HepG2 (cell line): ENCODE measurements at regions not wholly inside any gene's neighbourhood (a gene's known extent, or its start where the extent isn't known, plus 50 kb on each side); places are given as distances from the start of the nearest gene placed in this dataset.

ENCODE experiments used
- ATAC-seq: fragments of 200-7000 bp; cut with Tn5 transposase; 3 replicates; pipeline ENCODE4 v1.9.1; 2020; ENCODE audit warnings: mild to moderate bottlenecking, moderate library complexity
- BruUV-seq: library from RNA; stranded (reverse); fragments of 400-500 nt; replicated peaks from 2 replicates; lab custom pipeline; 2021; lab: Mats Ljungman, UMichigan
- CTCF ChIA-PET: fragments of 300-600 bp; formaldehyde crosslinking; extraction: SDS; loops from one replicate; lab custom pipeline; 2021; ENCODE audit warnings: low total read pairs, inconsistent platforms, low intra/inter-chr PET ratio; lab: Yijun Ruan, JAX
- POLR2A ChIA-PET: fragments of 350-600 bp; sonication (Branson Sonifier 250); formaldehyde crosslinking; loops from one replicate; lab custom pipeline; 2020; ENCODE audit warnings: antibody characterized with exemption, inconsistent platforms; lab: Yijun Ruan, JAX
- DNase-seq: peaks from one replicate; pipeline ENCODE4 v3.0.0-alpha.2; 2015; ENCODE audit warnings: low spot score
- FAIRE-seq: peaks from 3 replicates; lab custom pipeline; 2011; peaks lifted over from hg19 to GRCh38; lab: Jason Lieb, UNC
- H2AFZ ChIP-seq: one replicate; pipeline ENCODE4 v1.6.1; 2011; ENCODE audit warnings: low read length, inconsistent platforms
- H3K27ac ChIP-seq: fragments of 300-600 bp; 3 replicates; pipeline ENCODE4 v1.8.0; 2011; ENCODE audit warnings: mixed run types, mild to moderate bottlenecking, mixed read lengths, low read length, inconsistent platforms; ENCODE audit not compliant: insufficient read depth; ENCODE audit errors: extremely low read length
- H3K27me3 ChIP-seq, 2 experiments: fragments of 200-600 bp in 1 of 2; 2 replicates in 1 of 2; 3 replicates in 1 of 2; pipeline versions ENCODE4 v1.6.0 to v1.8.0; 2011; ENCODE audit warnings: low read length in 2 of 2, mild to moderate bottlenecking in 2 of 2, moderate library complexity in 2 of 2, inconsistent platforms in 1 of 2; ENCODE audit not compliant: insufficient read depth in 2 of 2, control insufficient read depth in 1 of 2
- H3K36me3 ChIP-seq, 2 experiments: fragments of 200-600 bp in 1 of 2; replicated peaks in 1 of 2; 2 replicates in 1 of 2; 3 replicates in 1 of 2; pipeline versions ENCODE4 v1.5.1 to v1.8.0; 2011; ENCODE audit warnings: low read length in 2 of 2, inconsistent platforms in 1 of 2; ENCODE audit not compliant: insufficient read depth in 2 of 2, control insufficient read depth in 1 of 2
- H3K4me1 ChIP-seq: 2 replicates; pipeline ENCODE4 v1.5.1; 2012; ENCODE audit warnings: low read length, inconsistent platforms; ENCODE audit not compliant: insufficient read depth
- H3K4me2 ChIP-seq: 2 replicates; pipeline ENCODE4 v1.6.0; 2011; ENCODE audit warnings: low read depth, low read length, inconsistent platforms
- H3K4me3 ChIP-seq, 3 experiments: fragments of 200-600 bp in 1 of 3; sonication (generic), shearing (Covaris generic) in 1 of 3; replicated peaks in 1 of 3; 2 replicates each; pipeline ENCODE4 v1.5.1; 2011 to 2016; ENCODE audit warnings: low read length in 3 of 3, inconsistent platforms in 2 of 3, low read depth in 2 of 3, mild to moderate bottlenecking in 2 of 3, control low read depth in 1 of 3, mixed read lengths in 1 of 3; ENCODE audit not compliant: insufficient read depth in 1 of 3
- H3K79me2 ChIP-seq: one replicate; pipeline ENCODE4 v1.6.1; 2011; ENCODE audit warnings: low read length, inconsistent platforms; ENCODE audit not compliant: insufficient read depth
- H3K9ac ChIP-seq: 2 replicates; pipeline ENCODE4 v1.6.0; 2011; ENCODE audit warnings: mild to moderate bottlenecking, low read depth, low read length, inconsistent platforms; ENCODE audit not compliant: insufficient read depth
- H3K9me3 ChIP-seq: 2 replicates; pipeline ENCODE4 v1.5.1; 2012; ENCODE audit warnings: mild to moderate bottlenecking, low read length
- H4K20me1 ChIP-seq: 2 replicates; pipeline ENCODE4 v1.6.0; 2011; ENCODE audit warnings: inconsistent platforms, mild to moderate bottlenecking, low read length, moderate library complexity; ENCODE audit not compliant: insufficient read depth
- CEBPZ ChIP-seq: IDR thresholded peaks from 2 replicates; pipeline ENCODE4 v1.6.1; 2012; ENCODE audit warnings: low read length, improper control_type of control experiment
- ELK4 ChIP-seq: sonication (generic); formaldehyde crosslinking; IDR thresholded peaks from 2 replicates; pipeline ENCODE4 v1.9.0; 2021; ENCODE audit warnings: missing genetic modification reagents, borderline replicate concordance
- HES4 ChIP-seq: sonication (generic); formaldehyde crosslinking; IDR thresholded peaks from 2 replicates; pipeline ENCODE4 v1.9.0; 2021; ENCODE audit warnings: mild to moderate bottlenecking, missing genetic modification reagents, borderline replicate concordance
- MXD4 ChIP-seq: IDR thresholded peaks from 2 replicates; pipeline ENCODE4 v1.6.1; 2016; ENCODE audit warnings: mild to moderate bottlenecking, missing biosample characterization, missing genetic modification reagents
- PAXIP1 ChIP-seq: sonication (generic); formaldehyde crosslinking; conservative IDR thresholded peaks from 2 replicates; pipeline ENCODE4 v1.4.0; 2020; ENCODE audit warnings: mild to moderate bottlenecking, missing genetic modification reagents, moderate library complexity
- RARA ChIP-seq: IDR thresholded peaks from 2 replicates; pipeline ENCODE4 v1.6.1; 2016; ENCODE audit warnings: missing genetic modification reagents, missing compliant biosample characterization
- TBL1XR1 ChIP-seq: fragments of 150-350 bp; IDR thresholded peaks from 2 replicates; pipeline ENCODE4 v1.6.1; 2014; ENCODE audit warnings: borderline replicate concordance, low read length; ENCODE audit not compliant: partially characterized antibody
- ZSCAN20 ChIP-seq: sonication (generic); formaldehyde crosslinking; IDR thresholded peaks from 2 replicates; pipeline ENCODE4 v1.4.0; 2020; ENCODE audit warnings: missing genetic modification reagents, mild to moderate bottlenecking, borderline replicate concordance
- ZZZ3 ChIP-seq: sonication (generic); formaldehyde crosslinking; IDR thresholded peaks from 2 replicates; pipeline ENCODE4 v1.4.0; 2020; ENCODE audit warnings: missing genetic modification reagents, mild to moderate bottlenecking, borderline replicate concordance
- whole genome bisulfite sequencing: methylation state at CpG from one replicate; pipeline ENCODE4 v1.1.6; 2017; ENCODE audit warnings: low lambda C conversion rate; 5-methylcytosine and 5-hydroxymethylcytosine counted together
- in situ Hi-C: cut with HindIII; loops from 2 replicates; pipeline ENCODE4 v1.10.0; 2017; ENCODE audit warnings: low pct_unique_long_range_greater_than_20kb; ENCODE audit not compliant: extremely low pct_ligation_motif_present
- intact Hi-C: fragments of 100-400 bp; cut with micrococcal nuclease; formaldehyde crosslinking; loops from one replicate; pipeline ENCODE4 v1.10.0; 2022; ENCODE audit not compliant: unreplicated experiment

GRCh38 chr19:28885965-28886364 lies 327.0 kb downstream of the UQCRFS1 start (continued):
- TF ChIP-seq PAXIP1 (CRISPR knock-in tag) (peak; percentile 58; the same call in 1 of the 2 replicates), ZZZ3 (no peak), RARA (CRISPR knock-in tag) (0 out of 2 replicates have a peak, but pooled peaks have one; percentile 14)

- Histone ChIP-seq H3K79me2 (no peaks in the 10 kb centered on the region), H3K4me1 (peaks cover 17% of the 10 kb centered on the region; the same call in 1 of the 2 replicates), H3K9me3 (no peaks in the 10 kb centered on the region), H3K4me3 (no peak overlapping the region), H3K27ac (no peak overlapping the region), H3K9ac (no peak overlapping the region), H3K27me3 (peaks cover 0 to 9% of the 10 kb centered on the region in 2 experiments; a peak in 1 of 5 replicates), H3K4me2 (no peak overlapping the region), H3K36me3 (no peaks in the 10 kb centered on the region), H2AFZ (no peak overlapping the region), H4K20me1 (no peaks in the 10 kb centered on the region)
- in situ Hi-C loops: loop anchor here (25.0 kb wide), 1 partner anchor 423 kb away; no protein-coding TSS in a partner anchor
- FAIRE-seq (no peak), ATAC-seq (no peak), DNase-seq (no peak)
- intact Hi-C loops: no loop called here
- no TSS peak for BruUV-seq
- ChIA-PET POLR2A (no interaction called here), CTCF (no interaction called here)
- TF ChIP-seq HES4 (CRISPR knock-in tag): no peak
- TF ChIP-seq CEBPZ: no peak
- no peak for TF ChIP-seq ELK4 (CRISPR knock-in tag)
- no peak for TF ChIP-seq ZSCAN20 (CRISPR knock-in tag)
- no peak for TF ChIP-seq MXD4
- TF ChIP-seq TBL1XR1: no peak
- 47% methylated on average over 12 of the region's 12 CpGs for WGBS
These were observed 328.0 kb downstream of the UQCRFS1 start for GRCh38 chr19:28884786-28885476.
